Prostate gland (tissue), 2 donors: ENCODE measurements at regions not wholly inside any gene's neighbourhood (a gene's known extent, or its start where the extent isn't known, plus 50 kb on each side); places are given as distances from the start of the nearest gene placed in this dataset.
A peak's percentile ranks its signal among the peaks of the same experiment; 100 is the strongest.
"Not testable (repeated sequence)": the region's sequence is repeated elsewhere in the genome, so short reads cannot be mapped to it uniquely, and the experiment has no call there.

Experiments
- DNase-seq: peaks from one replicate; pipeline ENCODE4 v3.0.0-alpha.2; 2019; ENCODE audit warnings: low spot score
- H3K27ac ChIP-seq, 2 donors: fragments of 200-600 bp; sonication (generic); 2 replicates each; pipeline ENCODE4 v1.5.1; 2017 to 2019
- H3K27me3 ChIP-seq: fragments of 200-600 bp; sonication (generic); replicated peaks from 2 replicates; pipeline ENCODE4 v1.5.1; 2019; ENCODE audit not compliant: insufficient read depth
- H3K36me3 ChIP-seq, 2 donors: fragments of 200-600 bp; sonication (generic); 1 replicate in 1 of 2; 2 replicates in 1 of 2; pipeline versions ENCODE4 v1.5.1 to v1.8.1; 2017 to 2019
- H3K4me1 ChIP-seq: fragments of 200-600 bp; sonication (generic); replicated peaks from 2 replicates; pipeline ENCODE4 v1.5.1; 2019
- H3K4me3 ChIP-seq, 2 donors: fragments of 200-600 bp; sonication (generic); 2 replicates each; pipeline ENCODE4 v1.5.1; 2017 to 2019
- H3K9me3 ChIP-seq: fragments of 200-600 bp; sonication (generic); 2 replicates; pipeline ENCODE4 v1.5.1; 2017
- POLR2A ChIP-seq: fragments of 450-650 bp; IDR thresholded peaks from one replicate; pipeline ENCODE4 v1.6.1; 2016; ENCODE audit warnings: antibody characterized with exemption, mild to moderate bottlenecking
- POLR2AphosphoS5 ChIP-seq: sonication (generic); formaldehyde crosslinking; IDR thresholded peaks from one replicate; pipeline ENCODE4 v1.6.1; 2017; ENCODE audit warnings: antibody characterized with exemption
- WGBS: methylation state at CpG from one replicate; pipeline ENCODE4 v1.1.5; 2018; 5-methylcytosine and 5-hydroxymethylcytosine counted together
- intact Hi-C: fragments of 100-400 bp; cut with DNase I; formaldehyde crosslinking; loops from one replicate; pipeline ENCODE4 v1.14.2; 2022
- TF ChIP-seq, protein P1 (sequence below), 4 experiments: fragments of 200-600 bp in 2 of 4; fragments of 450-650 bp in 2 of 4; sonication (generic) in 2 of 4; IDR thresholded peaks; 1 replicate in 3 of 4; 2 replicates in 1 of 4; pipeline ENCODE4 v1.5.1; 2016 to 2019; ENCODE audit warnings: antibody characterized with exemption in 4 of 4, mild to moderate bottlenecking in 2 of 4, moderate library complexity in 2 of 4

DNA sequence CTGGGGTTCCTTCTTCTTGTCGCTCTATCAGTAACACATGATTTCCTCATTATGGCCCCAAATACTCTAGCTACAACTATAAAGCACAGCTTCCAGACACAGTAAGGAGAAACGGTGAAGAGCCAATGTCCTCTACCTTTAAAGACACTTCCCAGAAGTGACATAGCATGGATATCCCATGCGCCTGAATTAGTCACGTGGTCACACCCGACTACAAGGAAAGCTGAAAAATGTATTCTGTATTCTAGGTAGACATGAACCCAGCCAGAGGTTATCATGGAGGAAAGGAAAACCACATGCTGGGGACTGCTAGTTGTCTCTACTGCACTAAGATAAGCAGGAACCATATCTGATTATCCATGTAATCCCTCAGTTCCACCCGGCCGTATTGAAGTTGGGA lies 244.3 kb downstream of the LMX1A start:
- WGBS: 88% methylated on average over 7 of the region's 7 CpGs
- H3K36me3 ChIP-seq: no peaks in the 10 kb centered on the region
- peaks cover 2% of the 10 kb centered on the region for H3K27me3 ChIP-seq
- H3K27ac ChIP-seq: no peak overlapping the region
- DNase-seq: no peak
- intact Hi-C loops: no loop called here
- H3K4me3 ChIP-seq: no peak overlapping the region
- no peaks in the 10 kb centered on the region for H3K9me3 ChIP-seq
- TF ChIP-seq POLR2A (no peak), POLR2AphosphoS5 (no peak)
- TF ChIP-seq, protein P1, sequence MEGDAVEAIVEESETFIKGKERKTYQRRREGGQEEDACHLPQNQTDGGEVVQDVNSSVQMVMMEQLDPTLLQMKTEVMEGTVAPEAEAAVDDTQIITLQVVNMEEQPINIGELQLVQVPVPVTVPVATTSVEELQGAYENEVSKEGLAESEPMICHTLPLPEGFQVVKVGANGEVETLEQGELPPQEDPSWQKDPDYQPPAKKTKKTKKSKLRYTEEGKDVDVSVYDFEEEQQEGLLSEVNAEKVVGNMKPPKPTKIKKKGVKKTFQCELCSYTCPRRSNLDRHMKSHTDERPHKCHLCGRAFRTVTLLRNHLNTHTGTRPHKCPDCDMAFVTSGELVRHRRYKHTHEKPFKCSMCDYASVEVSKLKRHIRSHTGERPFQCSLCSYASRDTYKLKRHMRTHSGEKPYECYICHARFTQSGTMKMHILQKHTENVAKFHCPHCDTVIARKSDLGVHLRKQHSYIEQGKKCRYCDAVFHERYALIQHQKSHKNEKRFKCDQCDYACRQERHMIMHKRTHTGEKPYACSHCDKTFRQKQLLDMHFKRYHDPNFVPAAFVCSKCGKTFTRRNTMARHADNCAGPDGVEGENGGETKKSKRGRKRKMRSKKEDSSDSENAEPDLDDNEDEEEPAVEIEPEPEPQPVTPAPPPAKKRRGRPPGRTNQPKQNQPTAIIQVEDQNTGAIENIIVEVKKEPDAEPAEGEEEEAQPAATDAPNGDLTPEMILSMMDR (IDR thresholded peaks at IDR 0.05): no peak
- H3K4me1 ChIP-seq: no peaks in the 10 kb centered on the region

DNA sequence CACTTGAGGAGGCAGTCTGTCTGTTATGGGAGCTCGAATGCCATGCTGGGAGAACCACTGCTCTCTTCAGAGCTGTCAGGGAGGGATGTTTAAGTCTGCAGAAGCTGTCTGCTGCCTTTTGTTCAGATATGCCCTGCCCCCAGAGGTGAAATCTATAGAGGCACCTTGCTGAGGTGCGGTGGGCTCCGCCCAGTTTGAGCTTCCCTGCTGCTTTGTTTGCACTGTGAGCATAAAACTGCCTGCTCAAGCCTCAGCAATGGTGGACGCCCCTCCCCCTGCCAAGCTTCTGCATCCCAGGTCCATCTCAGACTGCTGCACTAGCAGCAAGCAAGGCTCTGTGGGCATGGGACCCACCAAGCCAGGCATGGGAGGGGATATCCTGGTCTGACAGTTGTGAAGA lies 247.5 kb downstream of the LMX1A start:
- intact Hi-C loops: no loop called here
- H3K36me3 ChIP-seq: no peaks in the 10 kb centered on the region
- DNase-seq: no peak
- no peaks in the 10 kb centered on the region for H3K9me3 ChIP-seq
- no peaks in the 10 kb centered on the region for H3K27me3 ChIP-seq
- TF ChIP-seq POLR2A: no peak
- TF ChIP-seq, protein P1 (IDR thresholded peaks at IDR 0.05): no peak
- WGBS: 52% methylated on average over 3 of the region's 4 CpGs
- H3K4me3 ChIP-seq: no peak overlapping the region
- H3K27ac ChIP-seq: no peak overlapping the region
- H3K4me1 ChIP-seq: no peaks in the 10 kb centered on the region

DNA sequence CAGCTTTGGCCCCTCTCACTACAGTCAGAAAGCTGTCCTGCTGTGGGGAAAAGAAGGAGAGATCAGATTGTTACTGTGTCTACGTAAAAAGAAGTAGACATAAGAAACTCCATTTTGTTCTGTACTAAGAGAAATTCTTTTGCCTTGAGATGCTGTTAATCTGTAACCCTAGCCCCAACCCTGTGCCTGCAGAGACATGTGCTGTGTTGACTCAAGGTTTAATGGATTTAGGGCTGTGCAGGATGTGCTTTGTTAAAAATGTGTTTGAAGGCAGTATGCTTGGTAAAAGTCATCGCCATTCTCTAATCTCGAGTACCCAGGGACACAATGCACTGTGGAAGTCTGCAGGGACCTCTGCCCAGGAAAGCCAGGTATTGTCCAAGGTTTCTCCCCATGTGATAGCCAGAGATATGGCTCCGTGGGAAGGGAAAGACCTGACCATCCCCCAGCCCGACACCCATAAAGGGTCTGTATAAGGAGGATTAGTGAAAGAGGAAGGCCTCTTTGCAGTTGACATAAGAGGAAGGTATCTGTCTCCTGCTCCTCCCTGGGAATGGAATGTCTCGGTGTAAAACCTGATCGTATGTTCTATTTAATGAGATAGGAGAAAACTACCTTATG lies 263.9 kb downstream of the LMX1A start:
- H3K27me3 ChIP-seq, H3K9me3 ChIP-seq, intact Hi-C loops, H3K36me3 ChIP-seq, H3K4me1 ChIP-seq, H3K4me3 ChIP-seq: not testable (repeated sequence)
- peak overlapping the region; percentile 12 to 60 for H3K27ac ChIP-seq
- 32% methylated on average over 7 of the region's 7 CpGs for WGBS
- TF ChIP-seq POLR2AphosphoS5: peak; percentile 27
- peak; percentile 69 for DNase-seq

DNA sequence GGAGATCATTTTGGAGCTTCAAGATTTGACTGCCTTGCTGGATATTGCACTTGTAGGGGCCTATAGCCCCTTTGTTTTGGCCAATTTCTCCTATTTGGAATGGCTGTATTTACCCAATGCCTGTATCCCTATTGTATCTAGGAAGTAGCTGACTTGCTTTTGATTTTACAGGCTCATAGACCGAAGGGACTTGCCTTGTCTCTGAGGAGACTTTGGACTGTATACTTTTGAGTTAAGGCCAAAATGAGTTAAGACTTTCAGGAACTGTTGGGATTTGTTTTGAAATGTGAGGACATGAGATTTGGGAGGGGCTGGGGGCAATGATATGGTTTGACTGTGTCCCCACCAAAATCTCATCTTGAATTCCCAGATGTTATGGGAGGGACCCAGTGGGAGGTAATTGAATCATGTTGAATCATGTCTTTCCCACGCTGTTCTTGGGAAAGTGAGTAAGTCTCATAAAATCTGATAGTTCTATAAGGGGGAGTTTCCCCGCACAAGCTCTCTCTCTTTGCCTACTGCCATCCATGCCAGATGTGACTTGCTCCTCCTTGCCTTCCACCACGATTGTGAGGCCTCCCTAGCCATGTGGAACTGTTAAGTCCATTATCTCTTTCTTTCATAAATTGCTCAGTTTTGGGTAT lies 276.1 kb downstream of the LMX1A start:
- Histone ChIP-seq H3K27me3 (no peaks in the 10 kb centered on the region), H3K36me3 (no peaks in the 10 kb centered on the region), H3K9me3 (no peaks in the 10 kb centered on the region), H3K4me3 (no peak overlapping the region), H3K27ac (no peak overlapping the region), H3K4me1 (no peaks in the 10 kb centered on the region)
- DNase-seq: no peak
- TF ChIP-seq POLR2AphosphoS5 (no peak), POLR2A (no peak)
- TF ChIP-seq, protein P1 (IDR thresholded peaks at IDR 0.05): no peak
- intact Hi-C loops: no loop called here
- 32% methylated on average over 4 of the region's 4 CpGs for WGBS

DNA sequence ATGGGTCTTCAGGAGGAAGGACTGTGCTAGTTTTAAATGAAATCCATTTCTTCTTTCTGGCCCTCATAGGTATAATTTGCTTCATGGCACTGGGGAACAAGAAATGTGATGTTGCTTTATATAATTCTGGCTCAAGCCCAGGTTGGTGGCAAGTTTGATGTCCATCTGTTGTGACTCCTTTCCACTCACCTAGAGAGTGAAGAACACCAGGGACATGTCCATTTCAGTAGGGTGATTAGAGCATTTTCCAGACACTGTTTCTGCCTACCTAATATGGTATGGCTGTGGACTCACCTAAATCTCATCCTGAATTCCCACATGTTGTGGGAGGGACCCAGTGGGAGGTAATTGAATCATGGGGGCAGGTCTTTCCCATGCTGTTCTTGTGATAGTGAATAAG lies 278.1 kb downstream of the LMX1A start:
- Histone ChIP-seq H3K4me1 (no peaks in the 10 kb centered on the region), H3K27me3 (no peaks in the 10 kb centered on the region), H3K27ac (no peak overlapping the region), H3K9me3 (no peaks in the 10 kb centered on the region), H3K36me3 (no peaks in the 10 kb centered on the region), H3K4me3 (no peak overlapping the region)
- TF ChIP-seq POLR2AphosphoS5 (no peak), POLR2A (no peak)
- TF ChIP-seq, protein P1 (IDR thresholded peaks at IDR 0.05): no peak
- intact Hi-C loops: loop anchor here (5.0 to 10.0 kb wide), 4 partner anchors 294 to 1671 kb away; no protein-coding TSS in a partner anchor
- no peak for DNase-seq
